Mucosa of descending colon (tissue), 3 donors: ENCODE measurements at regions not wholly inside any gene's neighbourhood (a gene's known extent, or its start where the extent isn't known, plus 50 kb on each side); places are given as distances from the start of the nearest gene placed in this dataset.

ENCODE experiments used
- ATAC-seq: fragments of 200-7000 bp; cut with Tn5 transposase; one replicate; pipeline ENCODE4 v1.9.1; 2020; ENCODE audit warnings: mild to moderate bottlenecking, moderate library complexity
- DNase-seq, 3 donors: peaks; one replicate each; pipeline ENCODE4 v3.0.0-alpha.2; 2020
- H3K36me3 ChIP-seq: fragments of 200-600 bp; one replicate; pipeline ENCODE4 v1.8.0; 2021; ENCODE audit warnings: low read depth, mild to moderate bottlenecking
- H3K4me1 ChIP-seq: fragments of 200-600 bp; one replicate; pipeline ENCODE4 v1.8.0; 2021; ENCODE audit warnings: low read depth, mild to moderate bottlenecking
- H3K4me3 ChIP-seq: fragments of 200-600 bp; one replicate; pipeline ENCODE4 v1.8.0; 2021; ENCODE audit warnings: mild to moderate bottlenecking
- H3K9me3 ChIP-seq: fragments of 200-600 bp; one replicate; pipeline ENCODE4 v1.8.0; 2021; ENCODE audit warnings: mild to moderate bottlenecking
- CTCF ChIP-seq: fragments of 200-600 bp; IDR thresholded peaks from one replicate; pipeline ENCODE4 v1.8.0; 2022; ENCODE audit warnings: antibody characterized with exemption, mild to moderate bottlenecking
- intact Hi-C, 2 donors: fragments of 100-400 bp; cut with DNase I in 1 of 2; cut with micrococcal nuclease in 1 of 2; formaldehyde crosslinking; loops; one replicate each; pipeline versions ENCODE4 v1.11.0 to v1.11.1; 2022; cut with DNase I, micrococcal nuclease
- donor health status: DM: no; HTN: no; CAD: no; lungs with moderate emphysema.
- donor health status: DM: no; HTN: no; CAD: no.
- donor health status: DM: no; HTN: yes; CAD: no.

GRCh38 chr14:65243766-65244442, 141.6 kb upstream of the MAX start:
- intact Hi-C loops = no loop called here
- H3K36me3 ChIP-seq = no peaks in the 10 kb centered on the region

GRCh38 chr14:65249471-65250161, 147.3 kb upstream of the MAX start:
- no peak for ATAC-seq
- intact Hi-C loops = no loop called here

More at GRCh38 chr14:65243766-65244442, 141.6 kb upstream of the MAX start:
- peaks cover 9% of the 10 kb centered on the region for H3K4me1 ChIP-seq
- no peak overlapping the region for H3K4me3 ChIP-seq
- no peaks in the 10 kb centered on the region for H3K9me3 ChIP-seq
- no peak for TF ChIP-seq CTCF
- DNase-seq (no peak), ATAC-seq (peak; percentile 46)

GRCh38 chr14:65250162-65250495, 147.8 kb upstream of the MAX start:
- no peaks in the 10 kb centered on the region for H3K36me3 ChIP-seq
- H3K4me3 ChIP-seq = no peak overlapping the region
- H3K9me3 ChIP-seq = no peaks in the 10 kb centered on the region
- ATAC-seq (peak; percentile 53), DNase-seq (no peak)
- intact Hi-C loops = no loop called here
- peaks cover 4% of the 10 kb centered on the region for H3K4me1 ChIP-seq
- no peak for TF ChIP-seq CTCF

More at GRCh38 chr14:65249471-65250161, 147.3 kb upstream of the MAX start:
- TF ChIP-seq CTCF = no peak
- H3K4me1 ChIP-seq = no peaks in the 10 kb centered on the region
- no peaks in the 10 kb centered on the region for H3K9me3 ChIP-seq
- H3K36me3 ChIP-seq = no peaks in the 10 kb centered on the region
- no peak for DNase-seq
- no peak overlapping the region for H3K4me3 ChIP-seq

- H3K36me3 ChIP-seq = no peaks in the 10 kb centered on the region
- H3K4me3 ChIP-seq = no peak overlapping the region
- ATAC-seq (no peak), DNase-seq (no peak)
- no peaks in the 10 kb centered on the region for H3K9me3 ChIP-seq
- H3K4me1 ChIP-seq = peaks cover 13% of the 10 kb centered on the region
- intact Hi-C loops = no loop called here
- TF ChIP-seq CTCF = no peak
These were observed 148.9 kb upstream of the MAX start for GRCh38 chr14:65251213-65251612.

GRCh38 chr14:65252482-65253255, 150.4 kb upstream of the MAX start:
- Histone ChIP-seq H3K4me1 (peaks cover 18% of the 10 kb centered on the region), H3K4me3 (no peak overlapping the region), H3K9me3 (no peaks in the 10 kb centered on the region), H3K36me3 (no peaks in the 10 kb centered on the region)
- intact Hi-C loops = no loop called here
- DNase-seq = no peak
- no peak for ATAC-seq
- no peak for TF ChIP-seq CTCF
